D721Med (cell line): ENCODE measurements at regions not wholly inside any gene's neighbourhood (a gene's known extent, or its start where the extent isn't known, plus 50 kb on each side); places are given as distances from the start of the nearest gene placed in this dataset.
A peak's percentile ranks its signal among the peaks of the same experiment; 100 is the strongest.

Source experiments
- DNase-seq: peaks from one replicate; pipeline ENCODE4 v3.0.0; 2011; ENCODE audit warnings: low spot score; ENCODE audit not compliant: insufficient read length
- FAIRE-seq: peaks from 2 replicates; lab custom pipeline; 2011; peaks lifted over from hg19 to GRCh38; lab: Jason Lieb, UNC
- CTCF ChIP-seq: IDR thresholded peaks from 2 replicates; pipeline ENCODE4 v1.5.1; 2012; ENCODE audit warnings: mild to moderate bottlenecking, control low read depth; ENCODE audit not compliant: insufficient read depth; ENCODE audit errors: missing control alignments

GRCh38 chr21:23706431-23706830, 1900.8 kb downstream of the MRPL39 start:
- no peak for DNase-seq
- FAIRE-seq = no peak
- TF ChIP-seq CTCF = no peak

DNA sequence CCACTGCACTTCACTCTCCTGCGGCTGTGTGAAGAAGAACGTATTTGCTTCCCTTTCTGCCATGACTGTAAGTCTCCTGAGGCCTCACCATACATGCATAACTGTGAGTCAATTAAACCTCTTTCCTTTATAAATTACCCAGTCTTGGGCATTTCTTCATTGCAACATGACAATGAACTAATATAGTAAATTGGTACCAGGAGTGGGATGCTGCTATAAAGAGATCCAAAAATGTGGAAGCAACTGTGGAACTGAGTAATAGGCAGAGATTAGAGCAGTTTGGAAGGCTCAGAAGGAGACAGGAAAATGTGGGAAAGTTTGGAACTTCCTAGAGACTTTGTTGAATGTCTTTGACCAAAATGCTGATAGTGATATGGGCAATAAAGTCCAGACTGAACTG, 1907.9 kb downstream of the MRPL39 start:
- TF ChIP-seq CTCF = no peak
- FAIRE-seq = no peak
- DNase-seq = no peak

DNA sequence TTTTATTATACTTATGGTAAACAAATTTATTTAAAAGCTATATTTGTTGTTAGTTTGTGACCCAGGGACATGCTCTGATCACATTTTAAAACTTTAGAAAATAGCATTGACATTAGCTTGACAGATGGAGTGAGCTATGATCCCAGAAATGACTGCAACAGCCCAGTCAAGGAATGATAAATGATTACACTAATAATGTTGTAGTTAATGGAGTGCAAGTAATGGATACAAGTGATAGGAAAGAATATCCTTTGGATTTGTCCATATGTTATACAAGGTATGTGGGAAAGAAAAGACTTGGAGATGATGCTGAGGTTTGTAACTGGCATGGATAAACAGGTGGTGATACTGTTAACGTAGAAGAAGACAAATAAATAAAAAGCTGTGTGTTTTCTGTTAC, 1908.7 kb downstream of the MRPL39 start:
- no peak for TF ChIP-seq CTCF
- DNase-seq (no peak), FAIRE-seq (peak; percentile 41)

DNA sequence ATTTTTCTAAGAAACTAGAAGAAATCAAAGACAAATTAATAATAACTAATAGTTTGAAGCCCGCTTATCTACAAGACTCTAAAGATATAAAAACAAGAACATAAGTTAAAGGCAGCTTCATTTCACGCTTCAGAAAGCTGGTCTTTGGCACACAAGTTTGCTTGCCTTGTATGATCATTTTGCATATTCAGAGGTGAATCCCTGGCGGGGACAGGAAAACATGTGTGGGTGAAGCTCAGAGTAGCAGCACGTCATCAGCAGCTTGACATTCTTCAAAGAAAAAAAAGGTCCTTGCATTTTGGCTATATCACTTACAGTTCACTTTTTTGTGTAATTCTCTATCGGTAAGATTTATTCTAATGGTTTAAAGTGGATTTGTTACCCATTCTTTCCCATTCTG, 1911.8 kb downstream of the MRPL39 start:
- no peak for FAIRE-seq
- no peak for TF ChIP-seq CTCF
- DNase-seq = no peak

DNA sequence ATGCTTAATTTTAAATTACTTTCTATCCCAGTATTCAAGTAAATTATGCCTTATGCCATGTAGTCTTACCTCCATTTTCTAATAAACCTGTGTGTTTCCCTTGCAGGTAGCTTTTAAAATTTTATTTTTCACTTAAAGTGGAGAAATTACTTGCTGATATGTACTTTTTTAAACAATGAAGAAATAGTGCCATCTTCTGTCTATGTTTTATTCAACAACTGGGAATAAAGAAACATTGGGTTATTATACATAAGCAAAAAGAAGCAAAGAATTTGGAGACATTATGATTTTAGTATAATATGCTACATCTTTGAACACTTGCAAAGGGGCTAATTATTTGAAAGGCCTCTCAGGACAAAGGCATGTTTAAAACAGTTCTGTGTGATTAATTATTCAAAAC, 1912.9 kb downstream of the MRPL39 start:
- no peak for FAIRE-seq
- DNase-seq = no peak
- peak; percentile 29 for TF ChIP-seq CTCF

DNA sequence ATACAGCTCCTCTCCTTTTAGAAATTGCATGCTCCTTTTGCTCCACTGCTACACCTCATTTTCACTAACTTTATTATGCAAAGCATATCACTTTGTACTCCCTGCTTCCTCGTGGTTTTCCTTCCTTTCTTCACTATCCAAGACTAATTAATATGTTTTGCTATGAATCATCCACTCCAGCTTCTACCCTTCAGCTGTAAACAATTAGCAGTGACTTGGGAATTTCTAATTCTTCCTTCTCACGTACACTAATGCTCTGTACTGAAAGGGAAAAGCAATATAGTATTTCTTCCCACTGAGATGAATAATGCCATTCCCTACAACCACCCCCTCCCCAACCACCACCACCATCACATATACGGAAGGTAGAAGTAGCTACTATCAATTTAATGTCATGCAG, 1917.0 kb downstream of the MRPL39 start:
- FAIRE-seq (no peak), DNase-seq (no peak)
- TF ChIP-seq CTCF = no peak

- FAIRE-seq (no peak), DNase-seq (no peak)
- TF ChIP-seq CTCF = no peak
These were observed 1920.4 kb downstream of the MRPL39 start for GRCh38 chr21:23686737-23687523.
